AG10803 (cell line): ENCODE measurements at regions not wholly inside any gene's neighbourhood (a gene's known extent, or its start where the extent isn't known, plus 50 kb on each side); places are given as distances from the start of the nearest gene placed in this dataset.
"Not testable (repeated sequence)": the region's sequence is repeated elsewhere in the genome, so short reads cannot be mapped to it uniquely, and the experiment has no call there.

ENCODE experiments used
- DNase-seq: peaks from one replicate; pipeline ENCODE4 v3.0.0; 2010; ENCODE audit warnings: low read depth
- H3K4me3 ChIP-seq: 2 replicates; pipeline ENCODE4 v1.5.1; 2011; ENCODE audit warnings: mild to moderate bottlenecking, low read length, control low read depth
- TF ChIP-seq, protein P1 (sequence below): conservative IDR thresholded peaks from 2 replicates; pipeline ENCODE4 v1.5.1; 2011; ENCODE audit warnings: mild to moderate bottlenecking, low read length, control low read depth, inconsistent platforms

DNA sequence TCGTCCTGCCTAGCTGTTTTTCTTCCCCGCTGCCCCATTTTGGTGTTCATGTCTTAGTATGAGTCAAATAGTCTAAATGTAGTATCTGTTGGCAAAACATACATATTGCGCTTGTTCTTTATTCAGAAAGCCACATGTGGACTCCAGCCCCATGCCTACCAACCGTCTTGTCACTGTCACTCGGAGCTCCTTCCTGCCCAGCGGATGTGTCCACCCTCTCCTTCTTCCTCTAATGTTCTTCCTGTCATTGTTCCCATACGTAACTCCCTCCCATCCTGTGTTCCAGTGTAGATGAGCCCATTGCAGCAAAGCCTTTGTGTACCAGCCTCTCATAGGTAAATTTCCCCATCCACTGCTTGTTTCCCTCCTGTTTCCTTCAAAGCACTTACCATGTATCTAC, 120.5 kb downstream of the TMX1 start:
- TF ChIP-seq, protein P1, sequence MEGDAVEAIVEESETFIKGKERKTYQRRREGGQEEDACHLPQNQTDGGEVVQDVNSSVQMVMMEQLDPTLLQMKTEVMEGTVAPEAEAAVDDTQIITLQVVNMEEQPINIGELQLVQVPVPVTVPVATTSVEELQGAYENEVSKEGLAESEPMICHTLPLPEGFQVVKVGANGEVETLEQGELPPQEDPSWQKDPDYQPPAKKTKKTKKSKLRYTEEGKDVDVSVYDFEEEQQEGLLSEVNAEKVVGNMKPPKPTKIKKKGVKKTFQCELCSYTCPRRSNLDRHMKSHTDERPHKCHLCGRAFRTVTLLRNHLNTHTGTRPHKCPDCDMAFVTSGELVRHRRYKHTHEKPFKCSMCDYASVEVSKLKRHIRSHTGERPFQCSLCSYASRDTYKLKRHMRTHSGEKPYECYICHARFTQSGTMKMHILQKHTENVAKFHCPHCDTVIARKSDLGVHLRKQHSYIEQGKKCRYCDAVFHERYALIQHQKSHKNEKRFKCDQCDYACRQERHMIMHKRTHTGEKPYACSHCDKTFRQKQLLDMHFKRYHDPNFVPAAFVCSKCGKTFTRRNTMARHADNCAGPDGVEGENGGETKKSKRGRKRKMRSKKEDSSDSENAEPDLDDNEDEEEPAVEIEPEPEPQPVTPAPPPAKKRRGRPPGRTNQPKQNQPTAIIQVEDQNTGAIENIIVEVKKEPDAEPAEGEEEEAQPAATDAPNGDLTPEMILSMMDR: no peak
- H3K4me3 ChIP-seq: no peak overlapping the region
- DNase-seq: no peak

DNA sequence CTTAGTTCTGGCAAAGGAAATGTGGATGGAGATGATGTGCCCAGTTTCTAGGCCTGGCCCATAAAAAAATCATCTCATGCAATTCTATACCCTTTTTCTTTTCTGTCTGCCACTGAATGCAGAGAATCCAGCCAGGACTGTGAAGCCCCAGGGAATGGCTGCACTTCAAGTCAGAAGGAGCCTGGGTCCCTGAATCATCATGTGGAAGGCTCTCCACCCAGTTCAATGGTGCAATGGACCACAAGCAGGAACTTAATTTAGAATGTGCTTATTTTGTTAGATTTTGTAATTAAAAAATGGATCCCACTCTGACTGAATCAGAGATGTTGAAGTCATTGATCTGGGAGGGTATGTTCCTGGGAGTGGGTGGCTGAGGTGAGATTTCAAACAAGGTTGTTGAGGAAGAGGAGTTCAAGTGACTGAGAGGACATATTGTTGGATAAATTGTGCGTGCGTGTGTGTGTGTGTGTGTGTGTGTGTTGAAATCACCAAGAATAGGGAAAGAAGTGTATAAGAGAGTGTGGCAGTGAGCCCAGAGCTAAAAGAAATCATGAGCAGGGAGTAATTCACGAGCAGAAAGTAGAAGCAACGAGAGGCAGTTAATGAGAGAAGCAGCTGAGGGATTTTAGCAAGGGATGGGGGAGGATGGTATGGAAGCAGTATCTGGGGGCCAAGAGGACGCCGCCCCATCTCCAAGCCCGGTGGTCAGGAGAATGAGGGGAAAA, 125.4 kb downstream of the TMX1 start:
- TF ChIP-seq, protein P1: no peak
- H3K4me3 ChIP-seq: no peak overlapping the region
- DNase-seq: no peak

DNA sequence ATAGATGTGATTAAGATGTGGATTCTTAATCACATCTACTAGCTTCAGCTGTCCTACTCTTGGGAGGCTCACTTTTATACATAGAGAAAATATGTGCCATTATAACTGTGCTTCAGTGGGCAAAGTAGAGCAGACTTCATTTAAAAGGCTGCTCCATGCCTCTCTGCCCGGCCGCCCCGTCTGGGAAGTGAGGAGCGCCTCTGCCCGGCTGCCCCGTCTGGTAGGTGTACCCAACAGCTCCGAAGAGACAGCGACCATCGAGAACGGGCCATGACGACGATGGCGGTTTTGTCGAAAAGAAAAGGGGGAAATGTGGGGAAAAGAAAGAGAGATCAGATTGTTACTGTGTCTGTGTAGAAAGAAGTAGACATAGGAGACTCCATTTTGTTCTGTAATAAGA, 126.4 kb downstream of the TMX1 start:
- DNase-seq: not testable (repeated sequence)

DNA sequence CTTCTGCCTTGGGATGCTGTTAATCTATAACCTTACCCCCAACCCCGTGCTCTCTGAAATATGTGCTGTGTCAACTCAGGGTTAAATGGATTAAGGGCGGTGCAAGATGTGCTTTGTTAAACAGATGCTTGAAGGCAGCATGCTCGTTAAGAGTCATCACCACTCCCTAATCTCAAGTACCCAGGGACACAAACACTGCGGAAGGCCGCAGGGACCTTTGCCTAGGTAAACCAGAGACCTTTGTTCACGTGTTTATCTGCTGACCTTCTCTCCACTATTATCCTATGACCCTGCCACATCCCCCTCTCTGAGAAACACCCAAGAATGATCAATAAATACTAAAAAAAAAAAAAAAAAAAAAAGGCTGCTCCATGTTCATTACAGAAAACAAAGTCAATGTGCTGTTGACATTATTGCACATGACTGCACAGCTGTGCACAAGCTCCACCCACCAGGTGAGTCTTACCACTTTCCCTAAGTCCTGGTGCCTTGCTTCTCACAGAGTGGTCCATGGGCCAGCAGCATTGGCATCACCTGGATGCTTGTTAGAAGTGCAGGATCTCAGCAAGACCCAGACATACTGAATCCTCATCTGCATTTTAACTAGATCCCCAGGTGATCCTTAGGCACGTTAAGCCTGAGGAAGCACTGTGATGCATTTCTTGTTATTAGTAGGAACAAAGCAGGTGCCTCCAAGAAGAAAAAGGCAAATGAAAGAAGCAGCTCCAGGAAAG, 127.0 kb downstream of the TMX1 start:
- H3K4me3 ChIP-seq, DNase-seq: not testable (repeated sequence)

More for the DNA sequence above, 126.4 kb downstream of the TMX1 start:
- not testable (repeated sequence) for H3K4me3 ChIP-seq

DNA sequence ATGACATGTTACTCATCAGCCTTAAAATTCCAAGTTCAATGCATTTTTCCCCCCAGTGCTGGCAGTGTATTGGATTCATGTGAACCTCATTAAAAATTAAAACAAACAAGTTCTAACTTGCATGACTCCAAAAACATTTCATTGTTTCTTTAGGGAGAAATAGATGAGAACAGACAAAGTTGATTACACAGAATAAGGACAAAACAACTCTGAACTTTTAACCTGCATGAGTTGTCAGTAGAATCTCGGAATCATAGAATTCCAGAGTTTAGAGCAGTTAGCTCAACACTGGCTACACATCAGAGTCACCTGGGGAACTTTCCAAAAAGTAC, 127.5 kb downstream of the TMX1 start:
- TF ChIP-seq, protein P1: no peak
- DNase-seq: peak; percentile 91
- H3K4me3 ChIP-seq: no peak overlapping the region

DNA sequence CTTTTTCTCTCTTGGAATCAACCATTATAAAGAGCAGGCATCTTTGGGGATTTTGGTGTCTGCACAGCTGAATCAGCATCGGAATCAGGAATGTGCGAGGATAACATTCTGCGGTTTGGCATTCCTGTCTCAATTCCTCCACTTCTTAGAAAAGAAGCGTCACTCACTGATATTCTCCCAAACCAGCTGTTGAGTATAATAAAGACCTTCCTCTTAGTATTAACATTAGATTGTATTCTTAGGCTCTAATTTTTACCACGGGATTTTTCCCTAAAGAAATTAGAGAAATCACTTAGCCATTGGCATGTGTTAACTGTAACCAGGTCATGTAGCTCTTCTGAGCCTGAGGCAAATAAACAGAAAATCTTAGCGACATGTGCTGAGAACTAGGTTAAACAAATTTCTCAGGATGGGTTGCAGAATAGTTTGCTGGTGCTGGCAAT, 128.7 kb downstream of the TMX1 start:
- DNase-seq: peak; percentile 97
- TF ChIP-seq, protein P1: no peak
- H3K4me3 ChIP-seq: no peak overlapping the region

DNA sequence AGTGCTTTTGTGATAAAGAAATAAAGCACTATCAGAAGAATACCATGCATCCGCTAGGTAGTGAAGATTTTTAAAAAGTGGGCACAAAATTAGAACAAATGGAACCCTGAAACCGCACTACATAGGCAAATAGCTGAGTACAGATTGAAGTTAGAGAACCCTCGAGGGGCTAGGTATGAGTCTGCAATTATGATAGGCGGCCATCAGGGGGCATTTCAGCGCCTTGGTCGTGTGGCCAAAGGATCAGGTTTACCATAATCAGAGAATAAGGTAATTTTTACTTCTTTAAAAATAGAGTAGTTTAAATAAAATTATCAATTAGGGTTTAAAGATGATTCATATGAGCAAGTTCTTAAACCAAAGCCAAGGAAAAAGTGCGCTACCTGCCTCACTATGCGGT, 129.8 kb downstream of the TMX1 start:
- H3K4me3 ChIP-seq: no peak overlapping the region
- DNase-seq: no peak
- TF ChIP-seq, protein P1: 0 out of 2 replicates have a peak, but pooled peaks have one; percentile 6

DNA sequence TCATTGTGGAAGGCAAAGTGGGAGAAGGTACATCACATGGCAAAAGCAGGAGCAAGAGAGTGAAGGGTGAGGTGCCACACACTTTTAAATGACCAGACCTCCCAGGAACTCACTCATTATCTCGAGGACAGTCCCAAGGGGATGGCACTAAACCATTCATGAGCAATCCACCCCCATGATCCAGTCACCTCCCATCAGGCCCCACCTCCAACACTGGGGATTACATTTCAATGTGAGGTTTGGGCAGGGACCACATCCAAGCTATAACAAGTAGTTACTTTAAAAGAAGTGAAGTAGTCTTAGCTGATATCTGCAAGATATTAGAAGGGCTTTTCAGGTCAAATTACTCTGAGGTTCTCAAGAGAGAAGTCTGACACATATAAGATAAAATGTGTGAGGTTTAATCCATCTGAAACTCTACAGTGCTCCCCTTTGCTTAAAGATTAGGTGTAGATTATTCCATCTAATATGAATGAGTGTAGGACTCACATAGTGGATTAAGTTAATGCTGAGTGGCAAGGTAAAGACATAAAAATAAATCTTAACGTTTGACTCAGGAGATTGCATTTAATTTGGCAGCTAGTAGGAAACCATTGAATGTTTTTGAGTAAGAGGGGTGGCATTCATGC, 130.8 kb downstream of the TMX1 start:
- TF ChIP-seq, protein P1: no peak
- H3K4me3 ChIP-seq: no peak overlapping the region
- DNase-seq: peak; percentile 40

DNA sequence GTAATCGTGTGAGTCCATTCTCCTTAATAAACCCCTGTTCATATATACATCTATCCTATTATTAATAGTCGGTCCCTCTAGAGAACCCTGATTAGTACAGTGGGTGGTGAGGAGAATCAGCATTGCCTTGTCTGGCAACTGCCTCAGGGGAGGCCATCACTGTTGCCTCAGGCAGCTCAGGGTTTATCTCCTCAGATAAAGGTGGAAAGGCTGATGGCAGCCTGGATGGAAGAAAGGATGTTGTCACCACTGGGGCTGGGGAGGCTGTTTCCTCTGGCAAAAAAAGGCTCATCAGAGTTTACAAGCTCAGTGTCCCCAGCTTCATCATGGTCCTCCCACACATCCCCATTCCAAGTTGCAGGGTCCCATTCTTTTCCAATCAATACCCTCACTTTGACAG, 137.1 kb downstream of the TMX1 start:
- not testable (repeated sequence) for H3K4me3 ChIP-seq, DNase-seq
